Epithelial cell of esophagus (primary cell): ENCODE measurements at regions not wholly inside any gene's neighbourhood (a gene's known extent, or its start where the extent isn't known, plus 50 kb on each side); places are given as distances from the start of the nearest gene placed in this dataset.

Experiments used
- DNase-seq: peaks from one replicate; pipeline ENCODE4 v3.0.0; 2010; ENCODE audit warnings: low read depth
- H3K4me3 ChIP-seq: 2 replicates; pipeline ENCODE4 v1.5.1; 2011; ENCODE audit warnings: mild to moderate bottlenecking, low read length, control low read depth
- TF ChIP-seq, protein P1 (sequence below): IDR thresholded peaks from 2 replicates; pipeline ENCODE4 v1.5.1; 2011; ENCODE audit warnings: low read depth, mild to moderate bottlenecking, low read length, control low read depth, inconsistent platforms; ENCODE audit not compliant: insufficient read depth; ENCODE audit errors: missing control alignments

DNA sequence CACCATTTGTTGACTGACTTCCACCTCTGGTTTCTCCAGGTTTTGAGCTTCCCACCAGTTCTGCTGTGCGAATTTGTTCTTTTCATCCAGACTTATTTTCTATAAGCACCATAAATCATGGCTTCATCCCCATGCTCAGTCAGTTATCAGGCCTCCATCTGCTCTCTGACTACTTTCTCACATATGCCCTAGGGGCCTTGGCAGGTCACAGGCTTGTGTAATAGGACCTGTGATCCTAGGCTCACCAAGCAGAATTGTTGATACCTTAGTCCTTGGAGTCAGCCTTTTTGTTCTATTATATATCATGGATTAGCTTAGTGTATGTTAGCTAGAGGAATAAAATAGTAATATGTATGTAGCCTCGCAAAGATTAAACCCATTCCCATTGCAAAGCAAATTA, 284.2 kb upstream of the TANK start:
- no peak overlapping the region for H3K4me3 ChIP-seq
- TF ChIP-seq, protein P1, sequence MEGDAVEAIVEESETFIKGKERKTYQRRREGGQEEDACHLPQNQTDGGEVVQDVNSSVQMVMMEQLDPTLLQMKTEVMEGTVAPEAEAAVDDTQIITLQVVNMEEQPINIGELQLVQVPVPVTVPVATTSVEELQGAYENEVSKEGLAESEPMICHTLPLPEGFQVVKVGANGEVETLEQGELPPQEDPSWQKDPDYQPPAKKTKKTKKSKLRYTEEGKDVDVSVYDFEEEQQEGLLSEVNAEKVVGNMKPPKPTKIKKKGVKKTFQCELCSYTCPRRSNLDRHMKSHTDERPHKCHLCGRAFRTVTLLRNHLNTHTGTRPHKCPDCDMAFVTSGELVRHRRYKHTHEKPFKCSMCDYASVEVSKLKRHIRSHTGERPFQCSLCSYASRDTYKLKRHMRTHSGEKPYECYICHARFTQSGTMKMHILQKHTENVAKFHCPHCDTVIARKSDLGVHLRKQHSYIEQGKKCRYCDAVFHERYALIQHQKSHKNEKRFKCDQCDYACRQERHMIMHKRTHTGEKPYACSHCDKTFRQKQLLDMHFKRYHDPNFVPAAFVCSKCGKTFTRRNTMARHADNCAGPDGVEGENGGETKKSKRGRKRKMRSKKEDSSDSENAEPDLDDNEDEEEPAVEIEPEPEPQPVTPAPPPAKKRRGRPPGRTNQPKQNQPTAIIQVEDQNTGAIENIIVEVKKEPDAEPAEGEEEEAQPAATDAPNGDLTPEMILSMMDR = no peak
- peak; percentile 55 for DNase-seq

DNA sequence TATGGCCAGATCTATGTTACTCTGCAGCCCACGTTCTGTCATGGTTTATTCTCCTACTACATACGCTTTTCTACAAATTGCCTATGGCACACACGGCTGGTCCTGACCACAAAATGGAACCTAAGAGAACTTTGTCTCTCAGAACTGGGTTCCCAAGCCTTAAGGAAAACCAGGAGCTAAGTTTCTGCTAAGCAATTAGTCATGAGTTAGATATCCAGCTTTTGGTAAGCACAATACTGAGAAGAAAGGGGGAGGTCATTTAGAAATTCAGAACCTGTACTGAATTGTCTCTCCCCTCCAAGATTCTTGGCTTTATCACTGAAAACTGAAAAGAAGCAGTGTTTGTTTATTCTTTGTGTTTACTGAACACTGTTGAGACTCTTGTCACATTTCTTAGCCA, 283.5 kb upstream of the TANK start:
- TF ChIP-seq, protein P1 = no peak
- H3K4me3 ChIP-seq = no peak overlapping the region
- DNase-seq = peak; percentile 24

DNA sequence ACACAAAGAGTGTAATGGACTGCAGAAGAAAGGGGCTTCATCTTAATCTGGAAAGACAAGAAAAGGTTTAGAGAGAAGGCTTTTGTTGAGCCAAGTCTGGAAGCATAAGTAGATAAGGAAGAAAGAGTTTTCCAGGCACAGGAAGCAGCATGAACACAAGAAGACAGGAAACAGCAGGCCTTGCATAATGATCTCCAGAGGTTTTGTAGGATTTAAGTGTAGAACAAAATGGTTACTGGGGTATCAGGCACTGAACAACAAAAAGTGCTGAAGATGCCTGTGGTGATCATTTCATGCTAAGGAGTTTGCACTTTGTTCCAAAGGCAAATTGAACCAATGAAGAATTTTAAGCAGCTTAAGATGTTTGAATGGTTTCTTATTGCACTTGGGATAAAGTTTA, 281.6 kb upstream of the TANK start:
- no peak for DNase-seq
- TF ChIP-seq, protein P1 = no peak

DNA sequence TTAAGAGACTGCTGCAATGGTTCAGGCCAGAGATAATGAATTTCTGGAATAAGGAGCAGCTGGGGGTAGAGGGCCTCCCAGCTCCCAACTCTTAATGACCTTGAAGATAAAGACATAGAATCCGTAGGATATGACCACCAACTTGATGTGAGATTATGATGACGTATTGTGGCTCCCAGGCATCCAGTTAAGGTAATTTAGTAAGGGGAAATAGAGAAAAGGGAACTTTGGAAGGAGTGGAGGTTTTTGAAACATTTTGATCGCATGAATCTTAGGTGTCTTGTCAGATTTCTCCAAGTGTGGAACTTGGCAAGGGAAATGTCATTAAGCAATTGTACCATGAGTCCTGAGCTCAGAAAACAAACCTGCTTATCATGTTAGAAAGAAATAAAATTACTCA, 277.3 kb upstream of the TANK start:
- no peak overlapping the region for H3K4me3 ChIP-seq
- DNase-seq = no peak
- TF ChIP-seq, protein P1 = no peak

More for the DNA sequence above, 281.6 kb upstream of the TANK start:
- H3K4me3 ChIP-seq = no peak overlapping the region

DNA sequence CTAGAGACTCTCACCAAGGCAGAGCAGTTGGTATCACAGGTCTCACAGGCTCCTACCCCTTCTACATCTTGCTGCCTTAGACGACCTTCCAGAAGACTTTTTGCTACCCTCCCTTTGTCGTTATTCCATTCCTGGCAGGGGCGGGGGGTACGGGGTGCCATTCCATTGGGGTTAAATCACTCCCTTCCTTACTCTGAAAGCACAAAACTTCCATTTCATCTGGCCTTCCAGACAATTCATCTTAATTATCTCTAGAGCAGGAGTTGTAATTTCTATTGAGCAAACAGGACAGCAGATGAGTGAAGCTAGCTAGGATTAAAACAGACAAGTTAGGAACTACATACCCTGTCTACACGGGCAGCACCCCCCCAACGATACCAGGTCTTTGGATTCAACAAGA, 276.2 kb upstream of the TANK start:
- TF ChIP-seq, protein P1 = no peak
- DNase-seq = no peak
- H3K4me3 ChIP-seq = no peak overlapping the region

DNA sequence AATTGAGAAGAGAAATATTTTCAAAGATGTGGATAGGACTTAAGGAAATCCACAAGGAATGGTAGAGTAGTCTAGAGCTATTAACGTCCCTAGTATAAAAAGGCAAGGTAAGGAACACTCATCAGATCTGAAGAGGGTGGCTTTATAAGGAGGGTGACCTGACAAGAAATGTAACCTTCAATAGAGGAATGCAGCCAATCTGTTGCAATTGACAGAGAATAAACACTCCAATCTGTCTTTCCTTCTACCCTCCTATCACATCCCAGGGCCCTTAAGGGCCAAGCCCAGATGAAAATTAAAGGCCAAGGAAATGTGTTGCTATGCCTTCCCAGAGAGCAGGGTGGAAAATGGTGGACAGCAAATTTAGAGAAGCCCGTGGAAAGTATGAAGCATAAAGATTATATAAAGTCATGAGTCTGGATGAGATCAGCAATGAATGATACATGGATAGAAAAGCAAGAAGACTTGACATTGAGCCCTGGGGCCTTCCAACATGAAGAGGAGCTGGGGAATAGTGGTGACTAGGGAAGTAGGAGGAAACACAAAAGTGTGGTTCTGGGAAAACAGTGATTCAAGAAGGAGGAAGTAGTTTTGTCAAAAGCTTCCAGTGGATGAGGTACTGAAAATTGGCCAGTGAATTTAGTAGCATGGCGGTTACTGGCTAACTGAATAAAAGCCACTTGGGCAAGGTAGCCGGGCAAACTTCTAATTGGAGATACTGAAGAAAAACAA, 270.6 kb upstream of the TANK start:
- H3K4me3 ChIP-seq = no peak overlapping the region
- peak; percentile 32 for DNase-seq
- TF ChIP-seq, protein P1 = no peak
